22Rv1 (cell line): ENCODE measurements at regions not wholly inside any gene's neighbourhood (a gene's known extent, or its start where the extent isn't known, plus 50 kb on each side); places are given as distances from the start of the nearest gene placed in this dataset.

Experiments used
- ZFX ChIP-seq: fragments of 450-650 bp; IDR thresholded peaks from 2 replicates; pipeline ENCODE4 v1.6.1; 2017; ENCODE audit warnings: antibody characterized with exemption, borderline replicate concordance
- TF ChIP-seq, protein P1 (sequence below): fragments of 450-650 bp; IDR thresholded peaks from 2 replicates; pipeline ENCODE4 v1.5.1; 2017; ENCODE audit warnings: mild to moderate bottlenecking

DNA sequence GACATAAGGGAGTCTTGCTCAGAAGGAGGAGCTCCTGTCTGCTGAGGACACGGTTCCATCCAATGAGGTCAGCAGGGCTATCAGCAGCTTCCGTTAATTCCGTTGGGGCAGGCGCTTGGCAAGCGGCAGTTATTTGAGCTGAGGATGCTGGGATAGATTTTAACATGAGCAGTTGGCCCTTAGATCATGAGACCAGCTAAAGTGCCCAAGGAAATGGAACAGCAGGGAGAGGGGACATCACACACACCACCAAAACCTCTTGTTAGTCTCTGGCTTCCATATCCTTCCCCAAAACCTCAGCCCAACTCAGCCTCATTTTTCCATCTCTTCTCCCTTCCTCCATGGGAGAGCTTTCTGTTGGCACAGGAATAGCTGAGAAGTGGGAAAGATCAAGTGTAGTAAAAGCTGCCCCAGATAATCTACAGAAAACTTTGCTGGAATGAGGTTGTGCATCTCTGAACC, 138.7 kb upstream of the PZP start:
- TF ChIP-seq, protein P1, sequence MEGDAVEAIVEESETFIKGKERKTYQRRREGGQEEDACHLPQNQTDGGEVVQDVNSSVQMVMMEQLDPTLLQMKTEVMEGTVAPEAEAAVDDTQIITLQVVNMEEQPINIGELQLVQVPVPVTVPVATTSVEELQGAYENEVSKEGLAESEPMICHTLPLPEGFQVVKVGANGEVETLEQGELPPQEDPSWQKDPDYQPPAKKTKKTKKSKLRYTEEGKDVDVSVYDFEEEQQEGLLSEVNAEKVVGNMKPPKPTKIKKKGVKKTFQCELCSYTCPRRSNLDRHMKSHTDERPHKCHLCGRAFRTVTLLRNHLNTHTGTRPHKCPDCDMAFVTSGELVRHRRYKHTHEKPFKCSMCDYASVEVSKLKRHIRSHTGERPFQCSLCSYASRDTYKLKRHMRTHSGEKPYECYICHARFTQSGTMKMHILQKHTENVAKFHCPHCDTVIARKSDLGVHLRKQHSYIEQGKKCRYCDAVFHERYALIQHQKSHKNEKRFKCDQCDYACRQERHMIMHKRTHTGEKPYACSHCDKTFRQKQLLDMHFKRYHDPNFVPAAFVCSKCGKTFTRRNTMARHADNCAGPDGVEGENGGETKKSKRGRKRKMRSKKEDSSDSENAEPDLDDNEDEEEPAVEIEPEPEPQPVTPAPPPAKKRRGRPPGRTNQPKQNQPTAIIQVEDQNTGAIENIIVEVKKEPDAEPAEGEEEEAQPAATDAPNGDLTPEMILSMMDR, result no peak
- TF ChIP-seq ZFX, result no peak
